ENCODE measurements at regions not wholly inside any gene's neighbourhood (a gene's known extent, or its start where the extent isn't known, plus 50 kb on each side); places are given as distances from the start of the nearest gene placed in this dataset.

GRCh38 chr16:66304151-66304550 lies 62.3 kb upstream of the CDH5 start:
- H3K4me3 ChIP-seq (ENCODE audit: low read depth, low read length), result no peak overlapping the region
- no peak for TF ChIP-seq CTCF (conservative IDR thresholded peaks at IDR 0.05; ENCODE audit: low read depth, low read length)
- no peak for DNase-seq (ENCODE audit: low read depth)

- no peak overlapping the region for H3K4me3 ChIP-seq (ENCODE audit: low read depth, low read length)
- no peak for DNase-seq (ENCODE audit: low read depth)
- TF ChIP-seq CTCF (conservative IDR thresholded peaks at IDR 0.05; ENCODE audit: low read depth, low read length), result no peak
Measured at GRCh38 chr16:66300501-66300900, 66.0 kb upstream of the CDH5 start.

- TF ChIP-seq CTCF (conservative IDR thresholded peaks at IDR 0.05; ENCODE audit: low read depth, low read length), result no peak
- H3K4me3 ChIP-seq (ENCODE audit: low read depth, low read length), result no peak overlapping the region
- DNase-seq (ENCODE audit: low read depth), result no peak
Measured at GRCh38 chr16:66300037-66300436, 66.5 kb upstream of the CDH5 start.

GRCh38 chr16:66299349-66299748 lies 67.1 kb upstream of the CDH5 start:
- no peak overlapping the region for H3K4me3 ChIP-seq (ENCODE audit: low read depth, low read length)
- DNase-seq (ENCODE audit: low read depth), result no peak
- no peak for TF ChIP-seq CTCF (conservative IDR thresholded peaks at IDR 0.05; ENCODE audit: low read depth, low read length)

GRCh38 chr16:66298571-66299120 lies 67.8 kb upstream of the CDH5 start:
- no peak for DNase-seq (ENCODE audit: low read depth)
- TF ChIP-seq CTCF (conservative IDR thresholded peaks at IDR 0.05; ENCODE audit: low read depth, low read length), result no peak
- H3K4me3 ChIP-seq (ENCODE audit: low read depth, low read length), result no peak overlapping the region

GRCh38 chr16:66298006-66298405 lies 68.5 kb upstream of the CDH5 start:
- no peak overlapping the region for H3K4me3 ChIP-seq (ENCODE audit: low read depth, low read length)
- DNase-seq (ENCODE audit: low read depth), result no peak
- no peak for TF ChIP-seq CTCF (conservative IDR thresholded peaks at IDR 0.05; ENCODE audit: low read depth, low read length)

- H3K4me3 ChIP-seq (ENCODE audit: low read depth, low read length), result no peak overlapping the region
- TF ChIP-seq CTCF (conservative IDR thresholded peaks at IDR 0.05; ENCODE audit: low read depth, low read length), result no peak
- DNase-seq (ENCODE audit: low read depth), result no peak
Measured at GRCh38 chr16:66296591-66296990, 69.9 kb upstream of the CDH5 start.
